ENCODE measurements at regions not wholly inside any gene's neighbourhood (a gene's known extent, or its start where the extent isn't known, plus 50 kb on each side); places are given as distances from the start of the nearest gene placed in this dataset.

DNA sequence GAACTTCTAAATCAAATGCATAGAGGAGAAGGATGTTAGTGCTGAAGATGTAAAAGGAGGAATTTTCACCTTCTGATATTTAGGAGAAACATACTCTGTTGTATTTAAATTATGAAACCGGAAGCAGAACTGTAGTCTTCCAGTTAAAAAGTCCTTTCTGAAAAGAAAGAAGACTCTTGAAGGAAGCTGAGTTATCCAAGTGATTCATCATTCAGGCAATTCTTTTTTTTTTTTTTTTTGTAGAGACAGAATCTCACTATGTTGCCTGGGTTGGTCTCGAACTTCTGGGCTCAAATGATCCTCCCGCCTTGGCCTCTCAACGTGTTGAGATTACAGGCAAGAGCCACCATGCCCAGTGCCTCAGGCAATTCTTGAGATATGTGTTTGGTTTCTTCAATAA lies 424.8 kb upstream of the TPM1 start:
- Histone ChIP-seq H3K79me2 (replicated peaks; ENCODE audit: insufficient read depth, low read length) (no peaks in the 10 kb centered on the region), H4K20me1 (ENCODE audit: insufficient read depth) (no peaks in the 10 kb centered on the region), H3K36me3 (ENCODE audit: insufficient read depth, low read length) (no peaks in the 10 kb centered on the region), H3K27ac (ENCODE audit: low read length) (no peak overlapping the region), H2AFZ (ENCODE audit: low read depth, low read length) (no peak overlapping the region), H3K9ac (ENCODE audit: low read length) (no peak overlapping the region), H3K4me3 (ENCODE audit: low read length) (no peak overlapping the region), H3K27me3 (ENCODE audit: insufficient read depth, low read depth, low read length) (no peaks in the 10 kb centered on the region), H3K9me2 (ENCODE audit: insufficient read depth, low read length) (no peaks in the 10 kb centered on the region), H3K4me2 (ENCODE audit: low read length) (no peak overlapping the region), H3F3A (ENCODE audit: insufficient read depth, low read length, poor library complexity, severe bottlenecking) (no peaks in the 10 kb centered on the region), H3K9me3 (ENCODE audit: low read length) (no peaks in the 10 kb centered on the region)
- TF ChIP-seq EP300 (conservative IDR thresholded peaks at IDR 0.05; ENCODE audit: poor library complexity, severe bottlenecking) (no peak), REST (IDR thresholded peaks at IDR 0.05; ENCODE audit: borderline replicate concordance) (no peak), SMC3 (conservative IDR thresholded peaks at IDR 0.05; ENCODE audit: poor library complexity) (no peak), MXI1 (conservative IDR thresholded peaks at IDR 0.05; ENCODE audit: poor library complexity, severe bottlenecking) (no peak), POLR2AphosphoS5 (IDR thresholded peaks at IDR 0.05) (no peak), EZH2 (IDR thresholded peaks at IDR 0.05; ENCODE audit: borderline replicate concordance, insufficient read depth, low read length, poor library complexity, severe bottlenecking) (no peak), TAF1 (IDR thresholded peaks at IDR 0.05; ENCODE audit: low read depth) (no peak), RAD21 (conservative IDR thresholded peaks at IDR 0.05) (no peak)
- TF ChIP-seq, protein P1, sequence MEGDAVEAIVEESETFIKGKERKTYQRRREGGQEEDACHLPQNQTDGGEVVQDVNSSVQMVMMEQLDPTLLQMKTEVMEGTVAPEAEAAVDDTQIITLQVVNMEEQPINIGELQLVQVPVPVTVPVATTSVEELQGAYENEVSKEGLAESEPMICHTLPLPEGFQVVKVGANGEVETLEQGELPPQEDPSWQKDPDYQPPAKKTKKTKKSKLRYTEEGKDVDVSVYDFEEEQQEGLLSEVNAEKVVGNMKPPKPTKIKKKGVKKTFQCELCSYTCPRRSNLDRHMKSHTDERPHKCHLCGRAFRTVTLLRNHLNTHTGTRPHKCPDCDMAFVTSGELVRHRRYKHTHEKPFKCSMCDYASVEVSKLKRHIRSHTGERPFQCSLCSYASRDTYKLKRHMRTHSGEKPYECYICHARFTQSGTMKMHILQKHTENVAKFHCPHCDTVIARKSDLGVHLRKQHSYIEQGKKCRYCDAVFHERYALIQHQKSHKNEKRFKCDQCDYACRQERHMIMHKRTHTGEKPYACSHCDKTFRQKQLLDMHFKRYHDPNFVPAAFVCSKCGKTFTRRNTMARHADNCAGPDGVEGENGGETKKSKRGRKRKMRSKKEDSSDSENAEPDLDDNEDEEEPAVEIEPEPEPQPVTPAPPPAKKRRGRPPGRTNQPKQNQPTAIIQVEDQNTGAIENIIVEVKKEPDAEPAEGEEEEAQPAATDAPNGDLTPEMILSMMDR (IDR thresholded peaks at IDR 0.05; ENCODE audit: poor library complexity, severe bottlenecking): no peak

GRCh38 chr15:62618432-62618831 lies 424.1 kb upstream of the TPM1 start:
- Histone ChIP-seq H3K9me3 (ENCODE audit: low read length) (no peaks in the 10 kb centered on the region), H3K4me2 (ENCODE audit: low read length) (no peak overlapping the region), H3K27ac (ENCODE audit: low read length) (no peak overlapping the region), H3F3A (ENCODE audit: insufficient read depth, low read length, poor library complexity, severe bottlenecking) (no peaks in the 10 kb centered on the region), H3K9me2 (ENCODE audit: insufficient read depth, low read length) (no peaks in the 10 kb centered on the region), H3K27me3 (ENCODE audit: insufficient read depth, low read depth, low read length) (no peaks in the 10 kb centered on the region), H3K79me2 (replicated peaks; ENCODE audit: insufficient read depth, low read length) (no peaks in the 10 kb centered on the region), H3K36me3 (ENCODE audit: insufficient read depth, low read length) (no peaks in the 10 kb centered on the region), H3K9ac (ENCODE audit: low read length) (no peak overlapping the region), H2AFZ (ENCODE audit: low read depth, low read length) (no peak overlapping the region), H3K4me3 (ENCODE audit: low read length) (no peak overlapping the region), H4K20me1 (ENCODE audit: insufficient read depth) (no peaks in the 10 kb centered on the region)
- no peak for TF ChIP-seq MXI1 (conservative IDR thresholded peaks at IDR 0.05; ENCODE audit: poor library complexity, severe bottlenecking)
- no peak for TF ChIP-seq RAD21 (conservative IDR thresholded peaks at IDR 0.05)
- no peak for TF ChIP-seq POLR2AphosphoS5 (IDR thresholded peaks at IDR 0.05)
- no peak for TF ChIP-seq REST (IDR thresholded peaks at IDR 0.05; ENCODE audit: borderline replicate concordance)
- TF ChIP-seq, protein P1 (IDR thresholded peaks at IDR 0.05; ENCODE audit: poor library complexity, severe bottlenecking): no peak
- no peak for TF ChIP-seq EZH2 (IDR thresholded peaks at IDR 0.05; ENCODE audit: borderline replicate concordance, insufficient read depth, low read length, poor library complexity, severe bottlenecking)
